CD14-positive monocyte (primary cell): ENCODE measurements at regions not wholly inside any gene's neighbourhood (a gene's known extent, or its start where the extent isn't known, plus 50 kb on each side); places are given as distances from the start of the nearest gene placed in this dataset.
"Not testable (repeated sequence)": the region's sequence is repeated elsewhere in the genome, so short reads cannot be mapped to it uniquely, and the experiment has no call there.

Experiments
- DNase-seq, 3 donors: peaks; one replicate each; pipeline ENCODE4 v3.0.0-alpha.2; 2011 to 2022
- H2AFZ ChIP-seq: 2 replicates; pipeline ENCODE4 v1.6.0; 2012; ENCODE audit warnings: mild to moderate bottlenecking, low read depth, low read length, inconsistent platforms; ENCODE audit not compliant: insufficient read depth, poor library complexity, severe bottlenecking
- H3K27ac ChIP-seq, 2 donors: 1 replicate in 1 of 2; 2 replicates in 1 of 2; pipeline ENCODE4 v1.5.1; 2012 to 2013; ENCODE audit warnings: low read length in 2 of 2, control low read depth in 1 of 2, inconsistent platforms in 1 of 2, low read depth in 1 of 2, mild to moderate bottlenecking in 1 of 2
- H3K27me3 ChIP-seq, 2 donors: one replicate each; pipeline versions ENCODE4 v1.6.0 to v1.6.1; 2011 to 2013; ENCODE audit warnings: low read length in 2 of 2; ENCODE audit not compliant: control insufficient read depth in 2 of 2, insufficient read depth in 2 of 2
- H3K36me3 ChIP-seq, 2 donors: replicated peaks in 1 of 2; 1 replicate in 1 of 2; 2 replicates in 1 of 2; pipeline versions ENCODE4 v1.5.1 to v1.6.1; 2012 to 2013; ENCODE audit warnings: low read length in 2 of 2, control low read depth in 1 of 2, inconsistent platforms in 1 of 2, mild to moderate bottlenecking in 1 of 2; ENCODE audit not compliant: insufficient read depth in 2 of 2, control insufficient read depth in 1 of 2
- H3K4me1 ChIP-seq, 2 donors: 1 replicate in 1 of 2; 2 replicates in 1 of 2; pipeline versions ENCODE4 v1.5.1 to v1.6.1; 2012 to 2013; ENCODE audit warnings: low read length in 2 of 2, control low read depth in 1 of 2, inconsistent platforms in 1 of 2, mild to moderate bottlenecking in 1 of 2, moderate library complexity in 1 of 2; ENCODE audit not compliant: insufficient read depth in 2 of 2, control insufficient read depth in 1 of 2
- H3K4me2 ChIP-seq: replicated peaks from 2 replicates; pipeline ENCODE3; 2012; ENCODE audit warnings: low read length, moderate library complexity, mild to moderate bottlenecking; ENCODE audit not compliant: poor library complexity, severe bottlenecking; ENCODE audit errors: extremely low read depth
- H3K4me3 ChIP-seq, 3 experiments: fragments of 200-600 bp in 1 of 3; sonication (generic) in 1 of 3; replicated peaks in 1 of 3; 1 replicate in 2 of 3; 2 replicates in 1 of 3; pipeline ENCODE4 v1.5.1; 2011 to 2013; ENCODE audit warnings: low read length in 3 of 3, mild to moderate bottlenecking in 3 of 3, control low read depth in 2 of 3, low read depth in 2 of 3, inconsistent platforms in 1 of 3, moderate library complexity in 1 of 3
- H3K79me2 ChIP-seq: 2 replicates; pipeline ENCODE4 v1.6.0; 2012; ENCODE audit warnings: mild to moderate bottlenecking, control low read depth, inconsistent platforms, low read length, moderate library complexity; ENCODE audit not compliant: insufficient read depth
- H3K9ac ChIP-seq: 2 replicates; pipeline ENCODE4 v1.6.0; 2017; ENCODE audit warnings: low read length, mild to moderate bottlenecking; ENCODE audit not compliant: insufficient read depth, poor library complexity, severe bottlenecking
- H3K9me3 ChIP-seq, 2 donors: replicated peaks in 1 of 2; 1 replicate in 1 of 2; 2 replicates in 1 of 2; pipeline versions ENCODE4 v1.5.1 to v1.6.1; 2012 to 2013; ENCODE audit warnings: low read length in 2 of 2, control low read depth in 1 of 2; ENCODE audit not compliant: control insufficient read depth in 1 of 2, insufficient read depth in 1 of 2
- H4K20me1 ChIP-seq: 2 replicates; pipeline ENCODE4 v1.6.0; 2012; ENCODE audit warnings: mild to moderate bottlenecking, low read length, control low read depth, moderate library complexity; ENCODE audit not compliant: insufficient read depth
- H3K27ac Mint-ChIP-seq, 7 donors: one replicate each; pipeline ENCODE4 v1.8.0; 2020; ENCODE audit warnings: mild to moderate bottlenecking in 7 of 7, mixed read lengths in 7 of 7, moderate library complexity in 6 of 7, inconsistent platforms in 2 of 7
- H3K27me3 Mint-ChIP-seq, 3 donors: one replicate each; pipeline ENCODE4 v1.8.0; 2021 to 2022; ENCODE audit warnings: low read depth in 3 of 3, mild to moderate bottlenecking in 3 of 3, mixed read lengths in 3 of 3, moderate library complexity in 3 of 3, inconsistent platforms in 1 of 3
- H3K36me3 Mint-ChIP-seq, 2 donors: one replicate each; pipeline ENCODE4 v1.8.0; 2020; ENCODE audit warnings: mixed read lengths in 2 of 2, inconsistent platforms in 1 of 2, mild to moderate bottlenecking in 1 of 2
- H3K4me1 Mint-ChIP-seq: one replicate; pipeline ENCODE4 v1.8.0; 2020; ENCODE audit warnings: mild to moderate bottlenecking, mixed read lengths
- H3K4me3 Mint-ChIP-seq, 2 donors: one replicate each; pipeline ENCODE4 v1.8.0; 2020; ENCODE audit warnings: mild to moderate bottlenecking in 2 of 2, mixed read lengths in 2 of 2, moderate library complexity in 1 of 2
- H3K9me3 Mint-ChIP-seq, 7 donors: one replicate each; pipeline ENCODE4 v1.8.0; 2020 to 2022; ENCODE audit warnings: mixed read lengths in 7 of 7, mild to moderate bottlenecking in 6 of 7, moderate library complexity in 6 of 7, inconsistent platforms in 2 of 7
- CTCF ChIP-seq: fragments of 200-600 bp; IDR thresholded peaks from one replicate; pipeline ENCODE4 v1.8.0; 2022; ENCODE audit warnings: antibody characterized with exemption, mild to moderate bottlenecking
- WGBS: methylation state at CpG from one replicate; pipeline ENCODE4 v1.1.5; 2013; ENCODE audit warnings: missing lambda C conversion rate; ENCODE audit not compliant: insufficient coverage; 5-methylcytosine and 5-hydroxymethylcytosine counted together
- intact Hi-C, 2 donors: fragments of 100-400 bp; cut with micrococcal nuclease; formaldehyde crosslinking; loops; one replicate each; pipeline versions ENCODE4 v1.15.0 to v1.15.1; 2023

GRCh38 chr2:82993609-82994008 is 1465.5 kb downstream of the SUCLG1 start:
- H3K4me3 ChIP-seq = no peak overlapping the region
- WGBS = no CpG with 5 or more reads among the region's 2 CpGs
- no peaks in the 10 kb centered on the region for H4K20me1 ChIP-seq
- Mint-ChIP-seq H3K36me3 (no peaks in the 10 kb centered on the region), H3K27me3 (no peaks in the 10 kb centered on the region), H3K4me1 (no peaks in the 10 kb centered on the region), H3K4me3 (no peak overlapping the region), H3K27ac (no peak overlapping the region), H3K9me3 (peaks cover 0 to 4% (median 0%) of the 10 kb centered on the region in 7 donors)
- H3K9ac ChIP-seq = no peak overlapping the region
- no peaks in the 10 kb centered on the region for H3K27me3 ChIP-seq
- no peak overlapping the region for H3K27ac ChIP-seq
- H2AFZ ChIP-seq = no peak overlapping the region
- H3K36me3 ChIP-seq = no peaks in the 10 kb centered on the region
- TF ChIP-seq CTCF = no peak
- DNase-seq = no peak
- H3K4me1 ChIP-seq = no peaks in the 10 kb centered on the region
- no peaks in the 10 kb centered on the region for H3K79me2 ChIP-seq
- intact Hi-C loops = no loop called here
- no peak overlapping the region for H3K4me2 ChIP-seq
- H3K9me3 ChIP-seq = no peaks in the 10 kb centered on the region

GRCh38 chr2:82992968-82993367 is 1466.1 kb downstream of the SUCLG1 start:
- Mint-ChIP-seq H3K4me1 (no peaks in the 10 kb centered on the region), H3K27me3 (no peaks in the 10 kb centered on the region), H3K9me3 (peaks cover 0 to 4% (median 0%) of the 10 kb centered on the region in 7 donors), H3K36me3 (no peaks in the 10 kb centered on the region), H3K4me3 (no peak overlapping the region), H3K27ac (no peak overlapping the region)
- Histone ChIP-seq H2AFZ (no peak overlapping the region), H3K36me3 (no peaks in the 10 kb centered on the region), H3K9ac (no peak overlapping the region), H3K27me3 (no peaks in the 10 kb centered on the region), H3K9me3 (no peaks in the 10 kb centered on the region), H3K79me2 (no peaks in the 10 kb centered on the region), H4K20me1 (no peaks in the 10 kb centered on the region), H3K27ac (no peak overlapping the region), H3K4me2 (no peak overlapping the region), H3K4me1 (no peaks in the 10 kb centered on the region), H3K4me3 (no peak overlapping the region)
- WGBS = no CpG with 5 or more reads among the region's 2 CpGs
- TF ChIP-seq CTCF = no peak
- intact Hi-C loops = no loop called here
- no peak for DNase-seq

GRCh38 chr2:82987706-82988105 is 1471.4 kb downstream of the SUCLG1 start:
- peaks cover 0 to 15% of the 10 kb centered on the region in 2 donors for H3K9me3 ChIP-seq
- H3K4me2 ChIP-seq, H3K4me1 ChIP-seq, H2AFZ ChIP-seq, H3K4me3 ChIP-seq, H3K36me3 Mint-ChIP-seq, H3K27me3 ChIP-seq, H3K9ac ChIP-seq, H3K4me1 Mint-ChIP-seq, intact Hi-C loops, H3K36me3 ChIP-seq, H3K27ac Mint-ChIP-seq, DNase-seq, H4K20me1 ChIP-seq, H3K4me3 Mint-ChIP-seq, H3K27me3 Mint-ChIP-seq, H3K27ac ChIP-seq, H3K79me2 ChIP-seq: not testable (repeated sequence)
- no CpG with 5 or more reads among the region's 6 CpGs for WGBS
- peaks cover 0 to 10% (median 8%) of the 10 kb centered on the region in 7 donors for H3K9me3 Mint-ChIP-seq
